Hepatocyte (in vitro differentiated cells): ENCODE measurements at regions not wholly inside any gene's neighbourhood (a gene's known extent, or its start where the extent isn't known, plus 50 kb on each side); places are given as distances from the start of the nearest gene placed in this dataset.

Experiments
- DNase-seq: peaks from one replicate; pipeline ENCODE4 v3.0.0-alpha.2; 2016; ENCODE audit warnings: low spot score
- H2AFZ ChIP-seq: fragments of 200-600 bp; sonication (generic); 2 replicates; pipeline ENCODE4 v1.6.0; 2016; ENCODE audit warnings: antibody characterized with exemption, mild to moderate bottlenecking
- H3K27ac ChIP-seq: fragments of 200-600 bp; sonication (generic); 2 replicates; pipeline ENCODE4 v1.5.1; 2016; ENCODE audit warnings: mild to moderate bottlenecking
- H3K27me3 ChIP-seq: fragments of 200-600 bp; sonication (generic); 2 replicates; pipeline ENCODE4 v1.6.1; 2016
- H3K36me3 ChIP-seq: fragments of 200-600 bp; sonication (generic); replicated peaks from 2 replicates; pipeline ENCODE4 v1.5.1; 2016; ENCODE audit warnings: low read depth; ENCODE audit not compliant: insufficient read depth
- H3K4me1 ChIP-seq: fragments of 200-600 bp; sonication (generic); 2 replicates; pipeline ENCODE4 v1.5.1; 2016; ENCODE audit warnings: mild to moderate bottlenecking, moderate library complexity; ENCODE audit not compliant: insufficient read depth
- H3K4me2 ChIP-seq: fragments of 200-600 bp; sonication (generic); 2 replicates; pipeline ENCODE4 v1.6.0; 2016
- H3K4me3 ChIP-seq: fragments of 200-600 bp; sonication (generic); 2 replicates; pipeline ENCODE4 v1.5.1; 2016; ENCODE audit warnings: mild to moderate bottlenecking
- H3K79me2 ChIP-seq: fragments of 200-600 bp; sonication (generic); 2 replicates; pipeline ENCODE4 v1.6.0; 2017; ENCODE audit warnings: mild to moderate bottlenecking
- H3K9me2 ChIP-seq: fragments of 200-600 bp; sonication (generic); replicated peaks from 2 replicates; pipeline ENCODE4 v1.6.0; 2017; ENCODE audit warnings: mild to moderate bottlenecking; ENCODE audit not compliant: insufficient read depth
- H3K9me3 ChIP-seq: fragments of 200-600 bp; sonication (generic); 2 replicates; pipeline ENCODE4 v1.5.1; 2016; ENCODE audit warnings: low read depth, mild to moderate bottlenecking
- H4K20me1 ChIP-seq: fragments of 200-600 bp; sonication (generic); 2 replicates; pipeline ENCODE4 v1.6.0; 2016; ENCODE audit warnings: mild to moderate bottlenecking; ENCODE audit not compliant: insufficient read depth, poor library complexity, severe bottlenecking
- CTCF ChIP-seq: fragments of 200-600 bp; sonication (generic); IDR thresholded peaks from 2 replicates; pipeline ENCODE4 v1.5.1; 2016; ENCODE audit warnings: antibody characterized with exemption, mild to moderate bottlenecking; ENCODE audit not compliant: poor library complexity
- EZH2 ChIP-seq: fragments of 200-600 bp; sonication (generic); IDR thresholded peaks from 2 replicates; pipeline ENCODE4 v1.6.1; 2016; ENCODE audit warnings: antibody characterized with exemption, mild to moderate bottlenecking, borderline replicate concordance
- EZH2phosphoT487 ChIP-seq: fragments of 200-600 bp; sonication (generic); IDR thresholded peaks from one replicate; pipeline ENCODE4 v1.6.1; 2018; ENCODE audit warnings: antibody characterized with exemption, mild to moderate bottlenecking, low read depth, moderate library complexity; ENCODE audit not compliant: unreplicated experiment, severe bottlenecking
- WGBS: methylation state at CpG from one replicate; pipeline ENCODE4 v1.1.6; 2016; ENCODE audit warnings: low lambda C conversion rate; ENCODE audit errors: missing lambda C conversion rate; 5-methylcytosine and 5-hydroxymethylcytosine counted together

- no peaks in the 10 kb centered on the region for H3K27me3 ChIP-seq
- H3K79me2 ChIP-seq: no peaks in the 10 kb centered on the region
- no peak overlapping the region for H3K4me3 ChIP-seq
- no peaks in the 10 kb centered on the region for H4K20me1 ChIP-seq
- H3K36me3 ChIP-seq: no peaks in the 10 kb centered on the region
- H3K9me2 ChIP-seq: no peaks in the 10 kb centered on the region
- H3K27ac ChIP-seq: no peak overlapping the region
- H3K9me3 ChIP-seq: no peaks in the 10 kb centered on the region
- WGBS: 89% methylated on average over 2 of the region's 2 CpGs
- H3K4me1 ChIP-seq: no peaks in the 10 kb centered on the region
- DNase-seq: no peak
- no peak for TF ChIP-seq EZH2phosphoT487
- TF ChIP-seq EZH2: no peak
- TF ChIP-seq CTCF: no peak
- no peak overlapping the region for H3K4me2 ChIP-seq
- no peak overlapping the region for H2AFZ ChIP-seq
Observed at GRCh38 chr7:89796481-89796880, 357.8 kb upstream of the STEAP1 start.

- H3K9me3 ChIP-seq: no peaks in the 10 kb centered on the region
- H4K20me1 ChIP-seq: no peaks in the 10 kb centered on the region
- 78% methylated on average over 3 of the region's 3 CpGs for WGBS
- no peak overlapping the region for H3K4me3 ChIP-seq
- no peak for DNase-seq
- H3K27me3 ChIP-seq: no peaks in the 10 kb centered on the region
- H3K36me3 ChIP-seq: no peaks in the 10 kb centered on the region
- H3K4me1 ChIP-seq: no peaks in the 10 kb centered on the region
- TF ChIP-seq CTCF (no peak), EZH2 (no peak), EZH2phosphoT487 (no peak)
- H3K27ac ChIP-seq: no peak overlapping the region
- no peak overlapping the region for H2AFZ ChIP-seq
- H3K79me2 ChIP-seq: no peaks in the 10 kb centered on the region
- no peak overlapping the region for H3K4me2 ChIP-seq
- no peaks in the 10 kb centered on the region for H3K9me2 ChIP-seq
Observed at GRCh38 chr7:89797965-89798598, 356.2 kb upstream of the STEAP1 start.

GRCh38 chr7:89798599-89798996 lies 355.7 kb upstream of the STEAP1 start:
- no peak overlapping the region for H3K4me2 ChIP-seq
- no peaks in the 10 kb centered on the region for H3K9me2 ChIP-seq
- WGBS: 100% methylated on average over 2 of the region's 2 CpGs
- H3K27ac ChIP-seq: no peak overlapping the region
- H3K4me3 ChIP-seq: no peak overlapping the region
- no peaks in the 10 kb centered on the region for H3K9me3 ChIP-seq
- TF ChIP-seq EZH2phosphoT487 (no peak), CTCF (no peak), EZH2 (no peak)
- no peaks in the 10 kb centered on the region for H4K20me1 ChIP-seq
- H3K27me3 ChIP-seq: no peaks in the 10 kb centered on the region
- no peaks in the 10 kb centered on the region for H3K36me3 ChIP-seq
- H2AFZ ChIP-seq: no peak overlapping the region
- no peaks in the 10 kb centered on the region for H3K4me1 ChIP-seq
- DNase-seq: no peak
- no peaks in the 10 kb centered on the region for H3K79me2 ChIP-seq
